HCT116 (cell line): ENCODE measurements at regions not wholly inside any gene's neighbourhood (a gene's known extent, or its start where the extent isn't known, plus 50 kb on each side); places are given as distances from the start of the nearest gene placed in this dataset.

ENCODE experiments used
- ATAC-seq: fragments of 200-7000 bp; cut with Tn5 transposase; 2 replicates; pipeline ENCODE4 v1.9.1; 2020; ENCODE audit warnings: mild to moderate bottlenecking, moderate library complexity
- BruUV-seq: library from RNA; stranded (reverse); fragments of 400-500 nt; replicated peaks from 2 replicates; lab custom pipeline; 2021; lab: Mats Ljungman, UMichigan
- CTCF ChIA-PET: fragments of 300-600 bp; sonication (Branson Sonifier 250); formaldehyde crosslinking; loops from one replicate; lab custom pipeline; 2021; ENCODE audit warnings: antibody characterized with exemption; lab: Charles Lee
- POLR2A ChIA-PET: fragments of 300-600, 350-600 bp; sonication (Branson Sonifier 250); formaldehyde crosslinking; loops from one replicate; lab custom pipeline; 2021; ENCODE audit warnings: antibody characterized with exemption; lab: Charles Lee
- RAD21 ChIA-PET, 2 experiments: fragments of 300-600 bp; sonication (Branson Sonifier 250); formaldehyde crosslinking; loops; one replicate each; lab custom pipeline; 2023; ENCODE audit warnings: low total read pairs in 2 of 2; ENCODE audit not compliant: uncharacterized antibody in 2 of 2, unreplicated experiment in 2 of 2, low non-redundant PET in 1 of 2; lab: Charles Lee
- DNase-seq: peaks from one replicate; pipeline ENCODE4 v3.0.0-alpha.2; 2010; ENCODE audit warnings: low read depth, low spot score
- H2AFZ ChIP-seq: fragments of 200-600 bp; shearing (Covaris generic), sonication (generic); 2 replicates; pipeline ENCODE4 v1.6.1; 2017; ENCODE audit warnings: low read depth, mixed run types, mixed read lengths, antibody characterized with exemption, low read length; ENCODE audit not compliant: poor library complexity, severe bottlenecking
- H3K27ac ChIP-seq: 2 replicates; pipeline ENCODE4 v1.5.1; 2012; ENCODE audit warnings: low read depth, low read length
- H3K27me3 ChIP-seq: fragments of 200-600 bp; sonication (generic); 2 replicates; pipeline ENCODE4 v1.6.1; 2016; ENCODE audit warnings: mixed run types, low read length, mixed read lengths; ENCODE audit not compliant: insufficient read depth
- H3K36me3 ChIP-seq, 2 experiments: fragments of 200-500 bp in 1 of 2; fragments of 200-600 bp in 1 of 2; sonication (Bioruptor generic) in 1 of 2; sonication (generic) in 1 of 2; 2 replicates each; pipeline versions ENCODE4 v1.5.1 to v1.6.1; 2014 to 2016; ENCODE audit warnings: low read length in 2 of 2, inconsistent platforms in 1 of 2, mixed read lengths in 1 of 2, mixed run types in 1 of 2; ENCODE audit not compliant: insufficient read depth in 2 of 2, control insufficient read depth in 1 of 2
- H3K4me1 ChIP-seq, 2 experiments: fragments of 200-600 bp in 1 of 2; sonication (generic) in 1 of 2; 2 replicates each; pipeline versions ENCODE4 v1.5.1 to v1.6.1; 2012 to 2017; ENCODE audit warnings: low read length in 2 of 2, inconsistent platforms in 1 of 2, mild to moderate bottlenecking in 1 of 2, mixed read lengths in 1 of 2, mixed run types in 1 of 2, moderate library complexity in 1 of 2; ENCODE audit not compliant: insufficient read depth in 2 of 2, control insufficient read depth in 1 of 2
- H3K4me2 ChIP-seq: fragments of 200-600 bp; sonication (generic); 2 replicates; pipeline ENCODE4 v1.6.1; 2017; ENCODE audit warnings: mixed run types, low read length, mixed read lengths
- H3K4me3 ChIP-seq, 2 experiments: fragments of 200-600 bp in 1 of 2; sonication (generic) in 1 of 2; replicated peaks in 1 of 2; 2 replicates each; pipeline ENCODE4 v1.5.1; 2011 to 2016; ENCODE audit warnings: low read length in 2 of 2, control low read depth in 1 of 2, low read depth in 1 of 2, mild to moderate bottlenecking in 1 of 2, mixed read lengths in 1 of 2, mixed run types in 1 of 2
- H3K79me2 ChIP-seq: fragments of 200-600 bp; sonication (generic); 2 replicates; pipeline ENCODE4 v1.6.1; 2017; ENCODE audit warnings: mild to moderate bottlenecking, mixed run types, low read length, moderate library complexity, mixed read lengths; ENCODE audit not compliant: insufficient read depth
- H3K9ac ChIP-seq: fragments of 200-600 bp; sonication (generic); 2 replicates; pipeline ENCODE4 v1.6.1; 2016; ENCODE audit warnings: low read length, mixed read lengths
- H3K9me2 ChIP-seq: fragments of 200-600 bp; sonication (generic), shearing (Covaris generic); 2 replicates; pipeline ENCODE4 v1.6.1; 2017; ENCODE audit warnings: mixed run types, mild to moderate bottlenecking, moderate library complexity; ENCODE audit not compliant: insufficient read depth
- H3K9me3 ChIP-seq, 2 experiments: fragments of 200-500 bp in 1 of 2; fragments of 200-600 bp in 1 of 2; sonication (Bioruptor generic) in 1 of 2; sonication (generic) in 1 of 2; 2 replicates each; pipeline ENCODE4 v1.6.1; 2014 to 2017; ENCODE audit warnings: low read length in 2 of 2, mixed read lengths in 2 of 2, inconsistent platforms in 1 of 2, low read depth in 1 of 2, mild to moderate bottlenecking in 1 of 2, mixed run types in 1 of 2, moderate library complexity in 1 of 2; ENCODE audit not compliant: control insufficient read depth in 1 of 2, insufficient read depth in 1 of 2
- H4K20me1 ChIP-seq: fragments of 200-600 bp; sonication (generic), shearing (Covaris generic); 2 replicates; pipeline ENCODE4 v1.6.1; 2017; ENCODE audit warnings: mixed run types, mild to moderate bottlenecking, moderate library complexity; ENCODE audit not compliant: insufficient read depth
- CBX3 ChIP-seq: IDR thresholded peaks from 2 replicates; pipeline ENCODE4 v1.6.1; 2012; ENCODE audit warnings: low read depth
- CTCF ChIP-seq, 3 experiments: fragments of 200-600 bp in 1 of 3; sonication (generic) in 1 of 3; IDR thresholded peaks in 2 of 3; conservative IDR thresholded peaks in 1 of 3; 2 replicates each; pipeline ENCODE4 v1.5.1; 2012 to 2017; ENCODE audit warnings: low read depth in 2 of 3, low read length in 2 of 3, antibody characterized with exemption in 1 of 3, borderline replicate concordance in 1 of 3, control low read depth in 1 of 3, mild to moderate bottlenecking in 1 of 3, mixed read lengths in 1 of 3, mixed run types in 1 of 3, moderate library complexity in 1 of 3; ENCODE audit not compliant: insufficient read depth in 1 of 3
- ELF1 ChIP-seq: IDR thresholded peaks from 2 replicates; pipeline ENCODE4 v1.6.1; 2012; ENCODE audit warnings: low read depth, borderline replicate concordance
- EZH2 ChIP-seq: fragments of 200-600 bp; sonication (generic); IDR thresholded peaks from 2 replicates; pipeline ENCODE4 v1.6.1; 2017; ENCODE audit warnings: antibody characterized with exemption, mixed run types
- EZH2phosphoT487 ChIP-seq: fragments of 200-600 bp; IDR thresholded peaks from 2 replicates; pipeline ENCODE4 v1.6.1; 2018; ENCODE audit warnings: antibody characterized with exemption, borderline replicate concordance
- JUND ChIP-seq: IDR thresholded peaks from 2 replicates; pipeline ENCODE4 v1.6.1; 2012
- POLR2A ChIP-seq: IDR thresholded peaks from 2 replicates; pipeline ENCODE4 v1.7.0; 2011; ENCODE audit warnings: borderline replicate concordance; ENCODE audit not compliant: insufficient read depth, insufficient read length; ENCODE audit errors: extremely low read depth
- POLR2AphosphoS5 ChIP-seq: IDR thresholded peaks from 2 replicates; pipeline ENCODE4 v1.6.1; 2011; ENCODE audit warnings: mild to moderate bottlenecking, low read depth, low read length, moderate library complexity
- RAD21 ChIP-seq: IDR thresholded peaks from 2 replicates; pipeline ENCODE4 v1.6.1; 2012; ENCODE audit warnings: low read depth, mild to moderate bottlenecking
- SP1 ChIP-seq: IDR thresholded peaks from 2 replicates; pipeline ENCODE4 v1.6.1; 2012; ENCODE audit warnings: low read depth
- SRF ChIP-seq: IDR thresholded peaks from 2 replicates; pipeline ENCODE4 v1.6.1; 2012; ENCODE audit warnings: low read depth
- ZBTB33 ChIP-seq: IDR thresholded peaks from 2 replicates; pipeline ENCODE4 v1.6.1; 2011; ENCODE audit warnings: mild to moderate bottlenecking, low read length, moderate library complexity; ENCODE audit not compliant: insufficient replicate concordance; ENCODE audit errors: extremely low read depth
- ZNF274 ChIP-seq: fragments of 200-500 bp; sonication (Bioruptor generic); IDR thresholded peaks from 2 replicates; pipeline ENCODE4 v1.6.1; 2014; ENCODE audit warnings: mild to moderate bottlenecking, low read depth, low read length, inconsistent platforms
- intact Hi-C: fragments of 100-400 bp; cut with micrococcal nuclease; formaldehyde crosslinking; loops from 2 replicates; pipeline ENCODE4 v1.10.0; 2022

- intact Hi-C loops, result loop anchor here (5.0 kb wide), 1 partner anchor 52 kb away; no protein-coding TSS in a partner anchor
- ChIA-PET CTCF (interaction anchor here (1.1 to 1.2 kb wide), 3 partner anchors 11 to 52 kb away, joined by 3 to 4 read pairs (median 4); no protein-coding TSS in a partner anchor), POLR2A (no interaction called here), RAD21 (no interaction called here)
- DNase-seq, result no peak
- H3K27ac ChIP-seq, result no peak overlapping the region
- H3K4me1 ChIP-seq, result no peaks in the 10 kb centered on the region
- no peaks in the 10 kb centered on the region for H3K9me3 ChIP-seq
- no TSS peak for BruUV-seq
- H3K4me3 ChIP-seq, result no peak overlapping the region
- no peak for ATAC-seq
- no peak for TF ChIP-seq ZBTB33
- no peak for TF ChIP-seq POLR2AphosphoS5
- TF ChIP-seq CBX3, result no peak
- TF ChIP-seq ZNF274, result no peak
- H3K4me2 ChIP-seq, result no peak overlapping the region
- H2AFZ ChIP-seq, result no peak overlapping the region
- H3K9me2 ChIP-seq, result no peaks in the 10 kb centered on the region
- no peaks in the 10 kb centered on the region for H3K79me2 ChIP-seq
- H3K27me3 ChIP-seq, result peaks cover 42% of the 10 kb centered on the region
- H3K36me3 ChIP-seq, result no peaks in the 10 kb centered on the region
- H4K20me1 ChIP-seq, result no peaks in the 10 kb centered on the region
- no peak overlapping the region for H3K9ac ChIP-seq
Observed at GRCh38 chr10:84665211-84665610, 336.8 kb downstream of the CCSER2 start.

- ChIA-PET POLR2A (no interaction called here), CTCF (interaction anchor here (0.7 to 1.2 kb wide), 4 partner anchors 8 to 53 kb away, joined by 3 to 4 read pairs (median 4); no protein-coding TSS in a partner anchor), RAD21 (no interaction called here)
- H3K79me2 ChIP-seq, result no peaks in the 10 kb centered on the region
- no peaks in the 10 kb centered on the region for H3K4me1 ChIP-seq
- DNase-seq (peak; percentile 21), ATAC-seq (peak; percentile 99)
- H2AFZ ChIP-seq, result no peak overlapping the region
- no peak overlapping the region for H3K27ac ChIP-seq
- H3K4me3 ChIP-seq, result no peak overlapping the region
- H3K36me3 ChIP-seq, result no peaks in the 10 kb centered on the region
- no peak overlapping the region for H3K4me2 ChIP-seq
- no peaks in the 10 kb centered on the region for H3K9me2 ChIP-seq
- H3K9ac ChIP-seq, result no peak overlapping the region
- peaks cover 41% of the 10 kb centered on the region for H3K27me3 ChIP-seq
- H3K9me3 ChIP-seq, result no peaks in the 10 kb centered on the region
- no TSS peak for BruUV-seq
- no peaks in the 10 kb centered on the region for H4K20me1 ChIP-seq
- intact Hi-C loops, result loop anchor here (5.0 kb wide), 1 partner anchor 51 kb away; no protein-coding TSS in a partner anchor
- TF ChIP-seq ZNF274, result no peak
- TF ChIP-seq SP1, result no peak
- no peak for TF ChIP-seq SRF
- no peak for TF ChIP-seq EZH2
- no peak for TF ChIP-seq ELF1
- no peak for TF ChIP-seq CBX3
- no peak for TF ChIP-seq POLR2AphosphoS5
- TF ChIP-seq EZH2phosphoT487, result no peak
- TF ChIP-seq POLR2A, result no peak
- peak; percentile 58 for TF ChIP-seq RAD21
- TF ChIP-seq JUND, result no peak
- TF ChIP-seq CTCF (IDR thresholded peaks at IDR 0.05 in 2 of 3, conservative IDR thresholded peaks at IDR 0.05 in 1 of 3; ENCODE audit: borderline replicate concordance in 1 of 3, insufficient read depth in 1 of 3, low read depth in 2 of 3, low read length in 2 of 3), result peak; percentile 56 to 89 (median 88); a peak in 5 of 6 replicates
- TF ChIP-seq ZBTB33, result no peak
Observed at GRCh38 chr10:84665883-84666463, 337.6 kb downstream of the CCSER2 start.
